Head of caudate nucleus (tissue), 42 donors: ENCODE measurements at regions not wholly inside any gene's neighbourhood (a gene's known extent, or its start where the extent isn't known, plus 50 kb on each side); places are given as distances from the start of the nearest gene placed in this dataset.

Source experiments
- DNase-seq, 42 donors: peaks; one replicate each; pipeline versions ENCODE4 v3.0.0 to v3.0.0-alpha.2; 2020 to 2021; ENCODE audit warnings: mixed read lengths in 7 of 42
- intact Hi-C: fragments of 100-400 bp; cut with DNase I; formaldehyde crosslinking; loops from one replicate; pipeline ENCODE4 v1.15.0; 2022

GRCh38 chr5:74320526-74320925, 320.0 kb downstream of the ENC1 start:
- DNase-seq = no peak
- intact Hi-C loops = no loop called here

GRCh38 chr5:74319076-74319475, 321.5 kb downstream of the ENC1 start:
- intact Hi-C loops = no loop called here
- DNase-seq = no peak

- DNase-seq = no peak
- intact Hi-C loops = no loop called here
These were observed 324.4 kb downstream of the ENC1 start for GRCh38 chr5:74316064-74316603.

- DNase-seq = no peak
- intact Hi-C loops = no loop called here
These were observed 325.6 kb downstream of the ENC1 start for GRCh38 chr5:74314906-74315305.

GRCh38 chr5:74313896-74314295, 326.6 kb downstream of the ENC1 start:
- intact Hi-C loops = no loop called here
- no peak for DNase-seq

- intact Hi-C loops = no loop called here
- no peak for DNase-seq
These were observed 327.8 kb downstream of the ENC1 start for GRCh38 chr5:74312746-74313145.

GRCh38 chr5:74311961-74312360, 328.6 kb downstream of the ENC1 start:
- intact Hi-C loops = no loop called here
- DNase-seq = no peak

GRCh38 chr5:74310997-74311930, 329.3 kb downstream of the ENC1 start:
- DNase-seq = no peak
- intact Hi-C loops = no loop called here

GRCh38 chr5:74310386-74310785, 330.1 kb downstream of the ENC1 start:
- no peak for DNase-seq
- intact Hi-C loops = no loop called here

- no peak for DNase-seq
- intact Hi-C loops = no loop called here
These were observed 331.5 kb downstream of the ENC1 start for GRCh38 chr5:74309050-74309449.

GRCh38 chr5:74306845-74307244, 333.7 kb downstream of the ENC1 start:
- intact Hi-C loops = no loop called here
- DNase-seq = no peak

GRCh38 chr5:74304536-74304935, 336.0 kb downstream of the ENC1 start:
- DNase-seq = no peak
- intact Hi-C loops = no loop called here

GRCh38 chr5:74303578-74303977, 336.9 kb downstream of the ENC1 start:
- DNase-seq = no peak

GRCh38 chr5:74301576-74301975, 339.0 kb downstream of the ENC1 start:
- intact Hi-C loops = no loop called here
- no peak for DNase-seq

More at GRCh38 chr5:74303578-74303977, 336.9 kb downstream of the ENC1 start:
- intact Hi-C loops = no loop called here

- no peak for DNase-seq
- intact Hi-C loops = no loop called here
These were observed 339.6 kb downstream of the ENC1 start for GRCh38 chr5:74300808-74301389.

GRCh38 chr5:74299833-74300232, 340.7 kb downstream of the ENC1 start:
- no peak for DNase-seq
- intact Hi-C loops = no loop called here

GRCh38 chr5:74296685-74297408, 343.7 kb downstream of the ENC1 start:
- intact Hi-C loops = no loop called here
- DNase-seq = no peak

- no peak for DNase-seq
- intact Hi-C loops = no loop called here
These were observed 344.9 kb downstream of the ENC1 start for GRCh38 chr5:74295676-74296075.

GRCh38 chr5:74295141-74295540, 345.4 kb downstream of the ENC1 start:
- DNase-seq = no peak
- intact Hi-C loops = no loop called here

GRCh38 chr5:74294231-74294705, 346.3 kb downstream of the ENC1 start:
- peak in 39 of 42 donors; percentile 6 to 78 (median 35) for DNase-seq
- intact Hi-C loops = no loop called here
